HEK293T (cell line): ENCODE measurements at regions not wholly inside any gene's neighbourhood (a gene's known extent, or its start where the extent isn't known, plus 50 kb on each side); places are given as distances from the start of the nearest gene placed in this dataset.

Experiments
- FOXA1 ChIP-seq: fragments of 450-650 bp; IDR thresholded peaks from 2 replicates; pipeline ENCODE4 v1.6.1; 2016; ENCODE audit warnings: mild to moderate bottlenecking
- SUZ12 ChIP-seq: fragments of 450-650 bp; IDR thresholded peaks from 2 replicates; pipeline ENCODE4 v1.6.1; 2016; ENCODE audit warnings: mild to moderate bottlenecking

DNA sequence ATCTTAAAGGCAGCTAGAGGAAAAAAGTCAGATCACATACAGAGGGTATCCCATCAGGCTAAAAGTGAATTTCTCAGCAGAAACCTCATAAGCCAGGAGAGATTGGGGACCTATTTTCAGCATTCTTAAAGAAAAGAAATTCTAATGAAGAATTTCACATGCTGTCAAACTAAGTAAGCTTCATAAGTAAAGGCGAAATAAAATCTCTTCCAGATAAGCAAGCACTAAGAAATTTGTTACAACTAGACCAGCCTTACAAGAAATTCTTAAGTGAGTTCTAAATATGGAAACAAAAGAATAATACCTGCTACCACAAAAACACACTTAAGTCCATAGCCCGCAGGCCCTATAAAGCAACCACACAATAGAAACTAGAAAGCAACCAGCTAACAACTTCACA is 186.1 kb downstream of the ETAA1 start:
- no peak for TF ChIP-seq SUZ12
- TF ChIP-seq FOXA1 = no peak
